Testis (tissue), 2 donors: ENCODE measurements at regions not wholly inside any gene's neighbourhood (a gene's known extent, or its start where the extent isn't known, plus 50 kb on each side); places are given as distances from the start of the nearest gene placed in this dataset.

ENCODE experiments used
- POLR2A ChIP-seq: fragments of 450-650 bp; IDR thresholded peaks from one replicate; pipeline ENCODE4 v1.6.1; 2017; ENCODE audit warnings: antibody characterized with exemption, mild to moderate bottlenecking, moderate library complexity
- TF ChIP-seq, protein P1 (sequence below), 3 experiments: fragments of 450-650 bp in 2 of 3; fragments of 200-600 bp in 1 of 3; sonication (generic) in 1 of 3; IDR thresholded peaks; one replicate each; pipeline ENCODE4 v1.5.1; 2016 to 2019; ENCODE audit warnings: antibody characterized with exemption in 3 of 3, mild to moderate bottlenecking in 2 of 3, moderate library complexity in 1 of 3

DNA sequence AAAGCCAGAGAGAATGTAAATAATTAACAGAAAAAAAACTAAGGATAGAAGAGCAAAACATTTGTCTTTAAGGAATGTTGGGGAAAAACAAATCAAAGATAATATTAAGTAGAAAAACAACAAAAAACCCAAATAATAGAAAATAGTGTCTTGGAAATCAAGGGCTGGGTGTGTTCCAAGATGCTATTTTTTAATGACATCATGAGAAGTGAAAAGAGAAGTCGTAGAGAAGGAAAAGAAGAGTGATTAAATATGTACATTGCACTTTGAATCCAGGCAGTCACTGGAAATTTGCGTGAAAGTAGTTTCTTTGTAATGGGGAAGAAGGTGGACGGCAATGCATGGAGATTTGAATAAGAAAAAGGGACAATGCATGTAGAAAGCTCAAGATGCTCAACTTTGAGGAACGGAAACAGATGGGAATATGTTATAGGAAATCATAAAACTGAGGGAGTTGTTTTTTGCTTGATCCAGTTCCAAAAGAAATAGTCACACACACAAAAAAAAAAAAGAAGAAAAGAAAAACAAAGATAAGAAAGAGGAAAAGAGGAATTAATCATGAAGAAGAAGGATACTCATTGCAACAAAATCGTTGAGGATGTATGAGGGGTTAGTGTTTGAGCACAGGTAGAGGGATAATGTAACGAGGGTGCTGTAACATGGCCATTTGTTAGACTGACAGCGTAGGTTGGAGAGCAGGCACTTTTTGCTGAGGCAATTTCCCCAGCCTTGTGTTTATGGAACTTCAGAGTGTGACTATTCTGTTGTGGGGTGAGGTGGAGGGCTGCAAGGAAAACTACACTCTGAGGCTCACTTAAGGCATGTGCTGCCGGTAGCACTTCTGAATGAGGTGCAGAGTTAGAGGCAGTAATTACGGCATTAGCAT, 184.1 kb downstream of the CALCRL start:
- TF ChIP-seq, protein P1, sequence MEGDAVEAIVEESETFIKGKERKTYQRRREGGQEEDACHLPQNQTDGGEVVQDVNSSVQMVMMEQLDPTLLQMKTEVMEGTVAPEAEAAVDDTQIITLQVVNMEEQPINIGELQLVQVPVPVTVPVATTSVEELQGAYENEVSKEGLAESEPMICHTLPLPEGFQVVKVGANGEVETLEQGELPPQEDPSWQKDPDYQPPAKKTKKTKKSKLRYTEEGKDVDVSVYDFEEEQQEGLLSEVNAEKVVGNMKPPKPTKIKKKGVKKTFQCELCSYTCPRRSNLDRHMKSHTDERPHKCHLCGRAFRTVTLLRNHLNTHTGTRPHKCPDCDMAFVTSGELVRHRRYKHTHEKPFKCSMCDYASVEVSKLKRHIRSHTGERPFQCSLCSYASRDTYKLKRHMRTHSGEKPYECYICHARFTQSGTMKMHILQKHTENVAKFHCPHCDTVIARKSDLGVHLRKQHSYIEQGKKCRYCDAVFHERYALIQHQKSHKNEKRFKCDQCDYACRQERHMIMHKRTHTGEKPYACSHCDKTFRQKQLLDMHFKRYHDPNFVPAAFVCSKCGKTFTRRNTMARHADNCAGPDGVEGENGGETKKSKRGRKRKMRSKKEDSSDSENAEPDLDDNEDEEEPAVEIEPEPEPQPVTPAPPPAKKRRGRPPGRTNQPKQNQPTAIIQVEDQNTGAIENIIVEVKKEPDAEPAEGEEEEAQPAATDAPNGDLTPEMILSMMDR (IDR thresholded peaks at IDR 0.05): no peak
- TF ChIP-seq POLR2A: no peak
